Liver (tissue), 3 donors: ENCODE measurements at regions not wholly inside any gene's neighbourhood (a gene's known extent, or its start where the extent isn't known, plus 50 kb on each side); places are given as distances from the start of the nearest gene placed in this dataset.

Experiments
- EGR1 ChIP-seq, 2 donors: IDR thresholded peaks; 2 replicates each; pipeline ENCODE4 v1.6.1; 2016 to 2018; ENCODE audit warnings: antibody characterized with exemption in 2 of 2, low read depth in 2 of 2
- GABPA ChIP-seq, 2 donors: IDR thresholded peaks in 1 of 2; conservative IDR thresholded peaks in 1 of 2; 2 replicates each; pipeline ENCODE4 v1.6.1; 2016; ENCODE audit warnings: antibody characterized with exemption in 2 of 2, mild to moderate bottlenecking in 1 of 2, moderate library complexity in 1 of 2
- JUND ChIP-seq, 2 donors: IDR thresholded peaks; 2 replicates each; pipeline ENCODE4 v1.6.1; 2016; ENCODE audit warnings: antibody characterized with exemption in 2 of 2
- RAD21 ChIP-seq, 2 donors: IDR thresholded peaks; 2 replicates each; pipeline ENCODE4 v1.6.1; 2016; ENCODE audit warnings: antibody characterized with exemption in 2 of 2, mild to moderate bottlenecking in 2 of 2
- SP1 ChIP-seq: IDR thresholded peaks from 2 replicates; pipeline ENCODE4 v1.6.1; 2018; ENCODE audit warnings: antibody characterized with exemption, mild to moderate bottlenecking
- TAF1 ChIP-seq: conservative IDR thresholded peaks from 2 replicates; pipeline ENCODE4 v1.6.1; 2016; ENCODE audit warnings: antibody characterized with exemption, mild to moderate bottlenecking
- YY1 ChIP-seq: IDR thresholded peaks from 2 replicates; pipeline ENCODE4 v1.6.1; 2016; ENCODE audit warnings: antibody characterized with exemption, mild to moderate bottlenecking
- TF ChIP-seq, protein P1 (sequence below): fragments of 150-350 bp; IDR thresholded peaks from 2 replicates; pipeline ENCODE4 v1.5.1; 2017; ENCODE audit warnings: improper control_type of control experiment, low read depth, low read length; ENCODE audit not compliant: missing input control
- TF ChIP-seq, protein P2 (sequence below): IDR thresholded peaks from 2 replicates; pipeline ENCODE4 v1.6.1; 2016; ENCODE audit warnings: antibody characterized with exemption
- TF ChIP-seq, protein P3 (sequence below): IDR thresholded peaks from 2 replicates; pipeline ENCODE4 v1.6.1; 2016; ENCODE audit warnings: antibody characterized with exemption
- TF ChIP-seq, protein P4 (sequence below): IDR thresholded peaks from 2 replicates; pipeline ENCODE4 v1.6.1; 2016; ENCODE audit warnings: antibody characterized with exemption, mild to moderate bottlenecking
- donor health status: healthy.
- donor health status: healthy.

DNA sequence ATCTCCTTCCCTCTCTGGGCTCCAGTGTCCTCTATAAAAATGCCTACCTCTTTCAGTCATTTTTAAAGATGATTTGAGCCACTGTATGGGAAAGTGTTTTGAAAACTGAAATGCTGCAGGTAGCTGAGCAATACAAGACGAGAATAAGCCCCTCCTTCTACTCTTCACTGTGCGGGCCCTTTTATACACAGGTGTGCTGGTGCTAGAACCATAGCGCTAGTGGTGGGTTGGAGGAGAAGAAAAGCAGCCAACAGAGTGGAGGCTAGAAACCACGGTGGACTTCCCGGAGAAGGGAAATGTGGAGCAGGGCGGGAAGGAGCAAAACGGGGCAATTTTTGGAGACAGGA, 58.2 kb upstream of the DLX4 start:
- TF ChIP-seq, protein P1, sequence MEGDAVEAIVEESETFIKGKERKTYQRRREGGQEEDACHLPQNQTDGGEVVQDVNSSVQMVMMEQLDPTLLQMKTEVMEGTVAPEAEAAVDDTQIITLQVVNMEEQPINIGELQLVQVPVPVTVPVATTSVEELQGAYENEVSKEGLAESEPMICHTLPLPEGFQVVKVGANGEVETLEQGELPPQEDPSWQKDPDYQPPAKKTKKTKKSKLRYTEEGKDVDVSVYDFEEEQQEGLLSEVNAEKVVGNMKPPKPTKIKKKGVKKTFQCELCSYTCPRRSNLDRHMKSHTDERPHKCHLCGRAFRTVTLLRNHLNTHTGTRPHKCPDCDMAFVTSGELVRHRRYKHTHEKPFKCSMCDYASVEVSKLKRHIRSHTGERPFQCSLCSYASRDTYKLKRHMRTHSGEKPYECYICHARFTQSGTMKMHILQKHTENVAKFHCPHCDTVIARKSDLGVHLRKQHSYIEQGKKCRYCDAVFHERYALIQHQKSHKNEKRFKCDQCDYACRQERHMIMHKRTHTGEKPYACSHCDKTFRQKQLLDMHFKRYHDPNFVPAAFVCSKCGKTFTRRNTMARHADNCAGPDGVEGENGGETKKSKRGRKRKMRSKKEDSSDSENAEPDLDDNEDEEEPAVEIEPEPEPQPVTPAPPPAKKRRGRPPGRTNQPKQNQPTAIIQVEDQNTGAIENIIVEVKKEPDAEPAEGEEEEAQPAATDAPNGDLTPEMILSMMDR, result no peak
- TF ChIP-seq, protein P2, sequence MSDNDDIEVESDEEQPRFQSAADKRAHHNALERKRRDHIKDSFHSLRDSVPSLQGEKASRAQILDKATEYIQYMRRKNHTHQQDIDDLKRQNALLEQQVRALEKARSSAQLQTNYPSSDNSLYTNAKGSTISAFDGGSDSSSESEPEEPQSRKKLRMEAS, result no peak
- TF ChIP-seq SP1 (no peak), YY1 (no peak), TAF1 (no peak), JUND (IDR thresholded peaks at IDR 0.05) (no peak), GABPA (IDR thresholded peaks at IDR 0.05 in 1 of 2, conservative IDR thresholded peaks at IDR 0.05 in 1 of 2) (no peak), RAD21 (IDR thresholded peaks at IDR 0.05) (no peak), EGR1 (IDR thresholded peaks at IDR 0.05; ENCODE audit: low read depth in 2 of 2) (no peak)
- TF ChIP-seq, protein P3, sequence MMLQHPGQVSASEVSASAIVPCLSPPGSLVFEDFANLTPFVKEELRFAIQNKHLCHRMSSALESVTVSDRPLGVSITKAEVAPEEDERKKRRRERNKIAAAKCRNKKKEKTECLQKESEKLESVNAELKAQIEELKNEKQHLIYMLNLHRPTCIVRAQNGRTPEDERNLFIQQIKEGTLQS, result no peak
- TF ChIP-seq, protein P4, sequence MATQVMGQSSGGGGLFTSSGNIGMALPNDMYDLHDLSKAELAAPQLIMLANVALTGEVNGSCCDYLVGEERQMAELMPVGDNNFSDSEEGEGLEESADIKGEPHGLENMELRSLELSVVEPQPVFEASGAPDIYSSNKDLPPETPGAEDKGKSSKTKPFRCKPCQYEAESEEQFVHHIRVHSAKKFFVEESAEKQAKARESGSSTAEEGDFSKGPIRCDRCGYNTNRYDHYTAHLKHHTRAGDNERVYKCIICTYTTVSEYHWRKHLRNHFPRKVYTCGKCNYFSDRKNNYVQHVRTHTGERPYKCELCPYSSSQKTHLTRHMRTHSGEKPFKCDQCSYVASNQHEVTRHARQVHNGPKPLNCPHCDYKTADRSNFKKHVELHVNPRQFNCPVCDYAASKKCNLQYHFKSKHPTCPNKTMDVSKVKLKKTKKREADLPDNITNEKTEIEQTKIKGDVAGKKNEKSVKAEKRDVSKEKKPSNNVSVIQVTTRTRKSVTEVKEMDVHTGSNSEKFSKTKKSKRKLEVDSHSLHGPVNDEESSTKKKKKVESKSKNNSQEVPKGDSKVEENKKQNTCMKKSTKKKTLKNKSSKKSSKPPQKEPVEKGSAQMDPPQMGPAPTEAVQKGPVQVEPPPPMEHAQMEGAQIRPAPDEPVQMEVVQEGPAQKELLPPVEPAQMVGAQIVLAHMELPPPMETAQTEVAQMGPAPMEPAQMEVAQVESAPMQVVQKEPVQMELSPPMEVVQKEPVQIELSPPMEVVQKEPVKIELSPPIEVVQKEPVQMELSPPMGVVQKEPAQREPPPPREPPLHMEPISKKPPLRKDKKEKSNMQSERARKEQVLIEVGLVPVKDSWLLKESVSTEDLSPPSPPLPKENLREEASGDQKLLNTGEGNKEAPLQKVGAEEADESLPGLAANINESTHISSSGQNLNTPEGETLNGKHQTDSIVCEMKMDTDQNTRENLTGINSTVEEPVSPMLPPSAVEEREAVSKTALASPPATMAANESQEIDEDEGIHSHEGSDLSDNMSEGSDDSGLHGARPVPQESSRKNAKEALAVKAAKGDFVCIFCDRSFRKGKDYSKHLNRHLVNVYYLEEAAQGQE, result no peak
